ENCODE measurements at regions not wholly inside any gene's neighbourhood (a gene's known extent, or its start where the extent isn't known, plus 50 kb on each side); places are given as distances from the start of the nearest gene placed in this dataset.

GRCh38 chr7:114857605-114858004, 64.3 kb upstream of the MDFIC start:
- H3K4me1 Mint-ChIP-seq (ENCODE audit: unreplicated experiment), result peaks cover 12% of the 10 kb centered on the region
- H3K27me3 Mint-ChIP-seq (ENCODE audit: unreplicated experiment), result no peaks in the 10 kb centered on the region
- TF ChIP-seq CTCF (IDR thresholded peaks at IDR 0.05), result no peak
- H3K4me3 Mint-ChIP-seq (ENCODE audit: unreplicated experiment), result no peak overlapping the region
- no peaks in the 10 kb centered on the region for H3K9me3 Mint-ChIP-seq (ENCODE audit: unreplicated experiment)
- no peaks in the 10 kb centered on the region for H3K36me3 Mint-ChIP-seq (ENCODE audit: unreplicated experiment)
- no peak for DNase-seq (ENCODE audit: extremely low spot score, unreplicated experiment)
- no peak overlapping the region for H3K27ac Mint-ChIP-seq (ENCODE audit: unreplicated experiment)

- Mint-ChIP-seq H3K36me3 (ENCODE audit: unreplicated experiment) (no peaks in the 10 kb centered on the region), H3K27ac (ENCODE audit: unreplicated experiment) (no peak overlapping the region), H3K27me3 (ENCODE audit: unreplicated experiment) (no peaks in the 10 kb centered on the region), H3K9me3 (ENCODE audit: unreplicated experiment) (no peaks in the 10 kb centered on the region), H3K4me3 (ENCODE audit: unreplicated experiment) (no peak overlapping the region), H3K4me1 (ENCODE audit: unreplicated experiment) (peaks cover 26% of the 10 kb centered on the region)
- DNase-seq (ENCODE audit: extremely low spot score, unreplicated experiment), result no peak
- TF ChIP-seq CTCF (IDR thresholded peaks at IDR 0.05), result no peak
Measured at GRCh38 chr7:114859477-114859876, 62.4 kb upstream of the MDFIC start.

GRCh38 chr7:114860206-114860605, 61.7 kb upstream of the MDFIC start:
- Mint-ChIP-seq H3K36me3 (ENCODE audit: unreplicated experiment) (no peaks in the 10 kb centered on the region), H3K9me3 (ENCODE audit: unreplicated experiment) (no peaks in the 10 kb centered on the region), H3K4me3 (ENCODE audit: unreplicated experiment) (no peak overlapping the region), H3K27ac (ENCODE audit: unreplicated experiment) (no peak overlapping the region), H3K4me1 (ENCODE audit: unreplicated experiment) (peaks cover 28% of the 10 kb centered on the region), H3K27me3 (ENCODE audit: unreplicated experiment) (no peaks in the 10 kb centered on the region)
- TF ChIP-seq CTCF (IDR thresholded peaks at IDR 0.05), result no peak
- no peak for DNase-seq (ENCODE audit: extremely low spot score, unreplicated experiment)

GRCh38 chr7:114862406-114862805, 59.5 kb upstream of the MDFIC start:
- Mint-ChIP-seq H3K27me3 (ENCODE audit: unreplicated experiment) (no peaks in the 10 kb centered on the region), H3K4me3 (ENCODE audit: unreplicated experiment) (no peak overlapping the region), H3K27ac (ENCODE audit: unreplicated experiment) (no peak overlapping the region), H3K36me3 (ENCODE audit: unreplicated experiment) (no peaks in the 10 kb centered on the region), H3K4me1 (ENCODE audit: unreplicated experiment) (peaks cover 20% of the 10 kb centered on the region), H3K9me3 (ENCODE audit: unreplicated experiment) (no peaks in the 10 kb centered on the region)
- DNase-seq (ENCODE audit: extremely low spot score, unreplicated experiment), result no peak
- no peak for TF ChIP-seq CTCF (IDR thresholded peaks at IDR 0.05)

- Mint-ChIP-seq H3K27me3 (ENCODE audit: unreplicated experiment) (no peaks in the 10 kb centered on the region), H3K36me3 (ENCODE audit: unreplicated experiment) (no peaks in the 10 kb centered on the region), H3K9me3 (ENCODE audit: unreplicated experiment) (no peaks in the 10 kb centered on the region), H3K27ac (ENCODE audit: unreplicated experiment) (no peak overlapping the region), H3K4me3 (ENCODE audit: unreplicated experiment) (no peak overlapping the region), H3K4me1 (ENCODE audit: unreplicated experiment) (peaks cover 20% of the 10 kb centered on the region)
- no peak for DNase-seq (ENCODE audit: extremely low spot score, unreplicated experiment)
- TF ChIP-seq CTCF (IDR thresholded peaks at IDR 0.05), result no peak
Measured at GRCh38 chr7:114864278-114864677, 57.6 kb upstream of the MDFIC start.
